CD14-positive monocyte (primary cell): ENCODE measurements at regions not wholly inside any gene's neighbourhood (a gene's known extent, or its start where the extent isn't known, plus 50 kb on each side); places are given as distances from the start of the nearest gene placed in this dataset.

Experiments used
- DNase-seq, 3 donors: peaks; one replicate each; pipeline ENCODE4 v3.0.0-alpha.2; 2011 to 2022
- H2AFZ ChIP-seq: 2 replicates; pipeline ENCODE4 v1.6.0; 2012; ENCODE audit warnings: mild to moderate bottlenecking, low read depth, low read length, inconsistent platforms; ENCODE audit not compliant: insufficient read depth, poor library complexity, severe bottlenecking
- H3K27ac ChIP-seq, 2 donors: 1 replicate in 1 of 2; 2 replicates in 1 of 2; pipeline ENCODE4 v1.5.1; 2012 to 2013; ENCODE audit warnings: low read length in 2 of 2, control low read depth in 1 of 2, inconsistent platforms in 1 of 2, low read depth in 1 of 2, mild to moderate bottlenecking in 1 of 2
- H3K27me3 ChIP-seq, 2 donors: one replicate each; pipeline versions ENCODE4 v1.6.0 to v1.6.1; 2011 to 2013; ENCODE audit warnings: low read length in 2 of 2; ENCODE audit not compliant: control insufficient read depth in 2 of 2, insufficient read depth in 2 of 2
- H3K36me3 ChIP-seq, 2 donors: replicated peaks in 1 of 2; 1 replicate in 1 of 2; 2 replicates in 1 of 2; pipeline versions ENCODE4 v1.5.1 to v1.6.1; 2012 to 2013; ENCODE audit warnings: low read length in 2 of 2, control low read depth in 1 of 2, inconsistent platforms in 1 of 2, mild to moderate bottlenecking in 1 of 2; ENCODE audit not compliant: insufficient read depth in 2 of 2, control insufficient read depth in 1 of 2
- H3K4me1 ChIP-seq, 2 donors: 1 replicate in 1 of 2; 2 replicates in 1 of 2; pipeline versions ENCODE4 v1.5.1 to v1.6.1; 2012 to 2013; ENCODE audit warnings: low read length in 2 of 2, control low read depth in 1 of 2, inconsistent platforms in 1 of 2, mild to moderate bottlenecking in 1 of 2, moderate library complexity in 1 of 2; ENCODE audit not compliant: insufficient read depth in 2 of 2, control insufficient read depth in 1 of 2
- H3K4me2 ChIP-seq: replicated peaks from 2 replicates; pipeline ENCODE3; 2012; ENCODE audit warnings: low read length, moderate library complexity, mild to moderate bottlenecking; ENCODE audit not compliant: poor library complexity, severe bottlenecking; ENCODE audit errors: extremely low read depth
- H3K4me3 ChIP-seq, 3 experiments: fragments of 200-600 bp in 1 of 3; sonication (generic) in 1 of 3; replicated peaks in 1 of 3; 1 replicate in 2 of 3; 2 replicates in 1 of 3; pipeline ENCODE4 v1.5.1; 2011 to 2013; ENCODE audit warnings: low read length in 3 of 3, mild to moderate bottlenecking in 3 of 3, control low read depth in 2 of 3, low read depth in 2 of 3, inconsistent platforms in 1 of 3, moderate library complexity in 1 of 3
- H3K79me2 ChIP-seq: 2 replicates; pipeline ENCODE4 v1.6.0; 2012; ENCODE audit warnings: mild to moderate bottlenecking, control low read depth, inconsistent platforms, low read length, moderate library complexity; ENCODE audit not compliant: insufficient read depth
- H3K9ac ChIP-seq: 2 replicates; pipeline ENCODE4 v1.6.0; 2017; ENCODE audit warnings: low read length, mild to moderate bottlenecking; ENCODE audit not compliant: insufficient read depth, poor library complexity, severe bottlenecking
- H3K9me3 ChIP-seq, 2 donors: replicated peaks in 1 of 2; 1 replicate in 1 of 2; 2 replicates in 1 of 2; pipeline versions ENCODE4 v1.5.1 to v1.6.1; 2012 to 2013; ENCODE audit warnings: low read length in 2 of 2, control low read depth in 1 of 2; ENCODE audit not compliant: control insufficient read depth in 1 of 2, insufficient read depth in 1 of 2
- H4K20me1 ChIP-seq: 2 replicates; pipeline ENCODE4 v1.6.0; 2012; ENCODE audit warnings: mild to moderate bottlenecking, low read length, control low read depth, moderate library complexity; ENCODE audit not compliant: insufficient read depth
- H3K27ac Mint-ChIP-seq, 7 donors: one replicate each; pipeline ENCODE4 v1.8.0; 2020; ENCODE audit warnings: mild to moderate bottlenecking in 7 of 7, mixed read lengths in 7 of 7, moderate library complexity in 6 of 7, inconsistent platforms in 2 of 7
- H3K27me3 Mint-ChIP-seq, 3 donors: one replicate each; pipeline ENCODE4 v1.8.0; 2021 to 2022; ENCODE audit warnings: low read depth in 3 of 3, mild to moderate bottlenecking in 3 of 3, mixed read lengths in 3 of 3, moderate library complexity in 3 of 3, inconsistent platforms in 1 of 3
- H3K36me3 Mint-ChIP-seq, 2 donors: one replicate each; pipeline ENCODE4 v1.8.0; 2020; ENCODE audit warnings: mixed read lengths in 2 of 2, inconsistent platforms in 1 of 2, mild to moderate bottlenecking in 1 of 2
- H3K4me1 Mint-ChIP-seq: one replicate; pipeline ENCODE4 v1.8.0; 2020; ENCODE audit warnings: mild to moderate bottlenecking, mixed read lengths
- H3K4me3 Mint-ChIP-seq, 2 donors: one replicate each; pipeline ENCODE4 v1.8.0; 2020; ENCODE audit warnings: mild to moderate bottlenecking in 2 of 2, mixed read lengths in 2 of 2, moderate library complexity in 1 of 2
- H3K9me3 Mint-ChIP-seq, 7 donors: one replicate each; pipeline ENCODE4 v1.8.0; 2020 to 2022; ENCODE audit warnings: mixed read lengths in 7 of 7, mild to moderate bottlenecking in 6 of 7, moderate library complexity in 6 of 7, inconsistent platforms in 2 of 7
- CTCF ChIP-seq: fragments of 200-600 bp; IDR thresholded peaks from one replicate; pipeline ENCODE4 v1.8.0; 2022; ENCODE audit warnings: antibody characterized with exemption, mild to moderate bottlenecking
- WGBS: methylation state at CpG from one replicate; pipeline ENCODE4 v1.1.5; 2013; ENCODE audit warnings: missing lambda C conversion rate; ENCODE audit not compliant: insufficient coverage; 5-methylcytosine and 5-hydroxymethylcytosine counted together
- intact Hi-C, 2 donors: fragments of 100-400 bp; cut with micrococcal nuclease; formaldehyde crosslinking; loops; one replicate each; pipeline versions ENCODE4 v1.15.0 to v1.15.1; 2023

GRCh38 chr10:62705789-62706188 is 98.7 kb upstream of the ADO start:
- H3K4me3 Mint-ChIP-seq, result no peak overlapping the region
- no peak overlapping the region for H3K27ac Mint-ChIP-seq
- WGBS, result 100% methylated on average over 2 of the region's 2 CpGs
- Histone ChIP-seq H2AFZ (no peak overlapping the region), H3K9ac (no peak overlapping the region), H3K36me3 (no peaks in the 10 kb centered on the region), H3K4me1 (peaks cover 29 to 31% of the 10 kb centered on the region in 2 donors), H3K4me2 (no peak overlapping the region), H3K27me3 (no peaks in the 10 kb centered on the region), H4K20me1 (no peaks in the 10 kb centered on the region), H3K27ac (no peak overlapping the region), H3K4me3 (no peak overlapping the region), H3K79me2 (no peaks in the 10 kb centered on the region), H3K9me3 (peaks cover 3 to 5% of the 10 kb centered on the region in 2 donors)
- peaks cover 39% of the 10 kb centered on the region for H3K4me1 Mint-ChIP-seq
- no peak for TF ChIP-seq CTCF
- H3K36me3 Mint-ChIP-seq, result no peaks in the 10 kb centered on the region
- peaks cover 2 to 19% (median 10%) of the 10 kb centered on the region in 7 donors for H3K9me3 Mint-ChIP-seq
- H3K27me3 Mint-ChIP-seq, result peaks cover 2 to 3% (median 2%) of the 10 kb centered on the region in 3 donors
- DNase-seq, result no peak
- intact Hi-C loops, result no loop called here

GRCh38 chr10:62707810-62708209 is 96.7 kb upstream of the ADO start:
- no peak overlapping the region for H2AFZ ChIP-seq
- intact Hi-C loops, result no loop called here
- H3K36me3 ChIP-seq, result no peaks in the 10 kb centered on the region
- H3K79me2 ChIP-seq, result no peaks in the 10 kb centered on the region
- H3K4me1 ChIP-seq, result peaks cover 37 to 42% of the 10 kb centered on the region in 2 donors
- no peaks in the 10 kb centered on the region for H4K20me1 ChIP-seq
- no peak for DNase-seq
- peaks cover 38% of the 10 kb centered on the region for H3K4me1 Mint-ChIP-seq
- no peak overlapping the region for H3K4me3 ChIP-seq
- peaks cover 2 to 18% (median 8%) of the 10 kb centered on the region in 7 donors for H3K9me3 Mint-ChIP-seq
- H3K9me3 ChIP-seq, result no peaks in the 10 kb centered on the region
- 100% methylated on average over 1 of the region's 2 CpGs for WGBS
- no peaks in the 10 kb centered on the region for H3K27me3 ChIP-seq
- H3K27me3 Mint-ChIP-seq, result peaks cover 0 to 3% (median 2%) of the 10 kb centered on the region in 3 donors
- H3K9ac ChIP-seq, result no peak overlapping the region
- no peak overlapping the region for H3K27ac Mint-ChIP-seq
- H3K36me3 Mint-ChIP-seq, result no peaks in the 10 kb centered on the region
- no peak overlapping the region for H3K27ac ChIP-seq
- TF ChIP-seq CTCF, result no peak
- no peak overlapping the region for H3K4me3 Mint-ChIP-seq
- H3K4me2 ChIP-seq, result no peak overlapping the region
